ENCODE measurements at regions not wholly inside any gene's neighbourhood (a gene's known extent, or its start where the extent isn't known, plus 50 kb on each side); places are given as distances from the start of the nearest gene placed in this dataset.

DNA sequence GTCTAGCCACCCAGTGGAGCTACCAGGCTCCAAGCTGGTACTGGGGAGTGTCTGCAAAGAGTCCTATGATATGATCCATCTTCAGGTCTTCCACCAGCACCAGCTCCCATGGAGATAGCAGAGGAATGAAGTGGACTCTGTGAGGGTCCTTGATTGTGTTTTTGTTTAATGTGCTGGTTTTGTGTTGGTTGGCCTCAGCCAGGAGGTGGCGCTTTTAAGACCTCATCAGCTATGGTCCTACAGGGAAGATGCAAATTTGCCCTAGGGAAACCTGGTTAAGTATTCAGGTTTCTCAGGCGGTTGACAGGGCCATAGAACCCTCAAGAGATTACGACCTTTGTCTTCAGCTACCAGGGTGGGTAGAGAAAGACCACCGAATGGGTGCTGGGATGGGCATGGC is 1141.1 kb downstream of the STIM2 start:
- Histone ChIP-seq H3K4me3 (ENCODE audit: low read depth in 2 of 2, low read length in 2 of 2) (no peak overlapping the region), H3K27ac (ENCODE audit: low read length) (no peak overlapping the region), H3K27me3 (ENCODE audit: control insufficient read depth, insufficient read depth, low read length) (no peaks in the 10 kb centered on the region), H3K36me3 (ENCODE audit: control insufficient read depth, insufficient read depth, low read length) (no peaks in the 10 kb centered on the region), H3K9me3 (ENCODE audit: control insufficient read depth, insufficient read depth, low read depth, low read length) (no peaks in the 10 kb centered on the region), H3K4me1 (ENCODE audit: control insufficient read depth, insufficient read depth, low read length) (no peaks in the 10 kb centered on the region)
- CTCF ChIA-PET = no interaction called here
- POLR2A ChIA-PET = no interaction called here
- TF ChIP-seq TCF7L2 (IDR thresholded peaks at IDR 0.05; ENCODE audit: low read depth, low read length) = no peak
- TF ChIP-seq, protein P1, sequence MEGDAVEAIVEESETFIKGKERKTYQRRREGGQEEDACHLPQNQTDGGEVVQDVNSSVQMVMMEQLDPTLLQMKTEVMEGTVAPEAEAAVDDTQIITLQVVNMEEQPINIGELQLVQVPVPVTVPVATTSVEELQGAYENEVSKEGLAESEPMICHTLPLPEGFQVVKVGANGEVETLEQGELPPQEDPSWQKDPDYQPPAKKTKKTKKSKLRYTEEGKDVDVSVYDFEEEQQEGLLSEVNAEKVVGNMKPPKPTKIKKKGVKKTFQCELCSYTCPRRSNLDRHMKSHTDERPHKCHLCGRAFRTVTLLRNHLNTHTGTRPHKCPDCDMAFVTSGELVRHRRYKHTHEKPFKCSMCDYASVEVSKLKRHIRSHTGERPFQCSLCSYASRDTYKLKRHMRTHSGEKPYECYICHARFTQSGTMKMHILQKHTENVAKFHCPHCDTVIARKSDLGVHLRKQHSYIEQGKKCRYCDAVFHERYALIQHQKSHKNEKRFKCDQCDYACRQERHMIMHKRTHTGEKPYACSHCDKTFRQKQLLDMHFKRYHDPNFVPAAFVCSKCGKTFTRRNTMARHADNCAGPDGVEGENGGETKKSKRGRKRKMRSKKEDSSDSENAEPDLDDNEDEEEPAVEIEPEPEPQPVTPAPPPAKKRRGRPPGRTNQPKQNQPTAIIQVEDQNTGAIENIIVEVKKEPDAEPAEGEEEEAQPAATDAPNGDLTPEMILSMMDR (IDR thresholded peaks at IDR 0.05) = peak; percentile 15; the same call in 1 of the 2 replicates
- TF ChIP-seq, protein P2, sequence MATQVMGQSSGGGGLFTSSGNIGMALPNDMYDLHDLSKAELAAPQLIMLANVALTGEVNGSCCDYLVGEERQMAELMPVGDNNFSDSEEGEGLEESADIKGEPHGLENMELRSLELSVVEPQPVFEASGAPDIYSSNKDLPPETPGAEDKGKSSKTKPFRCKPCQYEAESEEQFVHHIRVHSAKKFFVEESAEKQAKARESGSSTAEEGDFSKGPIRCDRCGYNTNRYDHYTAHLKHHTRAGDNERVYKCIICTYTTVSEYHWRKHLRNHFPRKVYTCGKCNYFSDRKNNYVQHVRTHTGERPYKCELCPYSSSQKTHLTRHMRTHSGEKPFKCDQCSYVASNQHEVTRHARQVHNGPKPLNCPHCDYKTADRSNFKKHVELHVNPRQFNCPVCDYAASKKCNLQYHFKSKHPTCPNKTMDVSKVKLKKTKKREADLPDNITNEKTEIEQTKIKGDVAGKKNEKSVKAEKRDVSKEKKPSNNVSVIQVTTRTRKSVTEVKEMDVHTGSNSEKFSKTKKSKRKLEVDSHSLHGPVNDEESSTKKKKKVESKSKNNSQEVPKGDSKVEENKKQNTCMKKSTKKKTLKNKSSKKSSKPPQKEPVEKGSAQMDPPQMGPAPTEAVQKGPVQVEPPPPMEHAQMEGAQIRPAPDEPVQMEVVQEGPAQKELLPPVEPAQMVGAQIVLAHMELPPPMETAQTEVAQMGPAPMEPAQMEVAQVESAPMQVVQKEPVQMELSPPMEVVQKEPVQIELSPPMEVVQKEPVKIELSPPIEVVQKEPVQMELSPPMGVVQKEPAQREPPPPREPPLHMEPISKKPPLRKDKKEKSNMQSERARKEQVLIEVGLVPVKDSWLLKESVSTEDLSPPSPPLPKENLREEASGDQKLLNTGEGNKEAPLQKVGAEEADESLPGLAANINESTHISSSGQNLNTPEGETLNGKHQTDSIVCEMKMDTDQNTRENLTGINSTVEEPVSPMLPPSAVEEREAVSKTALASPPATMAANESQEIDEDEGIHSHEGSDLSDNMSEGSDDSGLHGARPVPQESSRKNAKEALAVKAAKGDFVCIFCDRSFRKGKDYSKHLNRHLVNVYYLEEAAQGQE (IDR thresholded peaks at IDR 0.05; ENCODE audit: insufficient read depth in 1 of 2, low read depth in 2 of 2, low read length in 1 of 2) = no peak
- no peak for TF ChIP-seq SIN3A (IDR thresholded peaks at IDR 0.05; ENCODE audit: borderline replicate concordance, insufficient read depth, low read depth, low read length)
- no peak for TF ChIP-seq POLR2AphosphoS5 (IDR thresholded peaks at IDR 0.05; ENCODE audit: low read depth, low read length)
- intact Hi-C loops (cut with micrococcal nuclease; ENCODE audit: unreplicated experiment) (no loop called here), in situ Hi-C loops (cut with HindIII; ENCODE audit: low pct_unique_long_range_greater_than_20kb, low sequenced_read_pairs) (no loop called here)
- ATAC-seq (no peak), DNase-seq (ENCODE audit: low read depth, low spot score) (no peak)
- BruUV-seq (replicated peaks) = no TSS peak

DNA sequence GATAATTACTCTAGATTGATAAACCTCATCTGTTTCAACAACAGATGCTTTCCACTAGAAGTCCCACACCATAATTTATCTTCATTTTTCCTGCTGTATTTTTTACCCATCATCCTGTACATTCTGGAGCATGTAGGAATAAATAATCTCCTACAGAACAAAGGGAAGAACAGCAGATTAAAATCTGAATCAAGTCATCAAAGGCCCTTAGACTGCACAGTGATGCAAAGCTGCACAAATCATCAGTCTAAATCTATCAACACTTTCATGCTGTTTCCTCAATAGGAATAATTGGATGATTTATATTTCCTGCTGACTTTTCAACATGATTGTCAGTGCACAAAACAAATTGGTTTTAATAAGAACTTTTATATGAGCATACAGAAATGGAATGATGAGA is 1143.9 kb downstream of the STIM2 start:
- no peak overlapping the region for H3K27ac ChIP-seq (ENCODE audit: low read length)
- intact Hi-C loops (cut with micrococcal nuclease; ENCODE audit: unreplicated experiment) (no loop called here), in situ Hi-C loops (cut with HindIII; ENCODE audit: low pct_unique_long_range_greater_than_20kb, low sequenced_read_pairs) (no loop called here)
- H3K4me3 ChIP-seq (ENCODE audit: low read depth in 2 of 2, low read length in 2 of 2) = no peak overlapping the region
- CTCF ChIA-PET = no interaction called here
- POLR2A ChIA-PET = no interaction called here
- TF ChIP-seq POLR2AphosphoS5 (IDR thresholded peaks at IDR 0.05; ENCODE audit: low read depth, low read length) (no peak), SIN3A (IDR thresholded peaks at IDR 0.05; ENCODE audit: borderline replicate concordance, insufficient read depth, low read depth, low read length) (no peak), TCF7L2 (IDR thresholded peaks at IDR 0.05; ENCODE audit: low read depth, low read length) (no peak)
- TF ChIP-seq, protein P1 (IDR thresholded peaks at IDR 0.05) = no peak
- no peaks in the 10 kb centered on the region for H3K9me3 ChIP-seq (ENCODE audit: control insufficient read depth, insufficient read depth, low read depth, low read length)
- H3K27me3 ChIP-seq (ENCODE audit: control insufficient read depth, insufficient read depth, low read length) = no peaks in the 10 kb centered on the region
- H3K36me3 ChIP-seq (ENCODE audit: control insufficient read depth, insufficient read depth, low read length) = no peaks in the 10 kb centered on the region
- DNase-seq (ENCODE audit: low read depth, low spot score) (no peak), ATAC-seq (no peak)
- H3K4me1 ChIP-seq (ENCODE audit: control insufficient read depth, insufficient read depth, low read length) = no peaks in the 10 kb centered on the region
- no TSS peak for BruUV-seq (replicated peaks)

Data from Panc1 (cell line).